PC-9 (cell line): ENCODE measurements at regions not wholly inside any gene's neighbourhood (a gene's known extent, or its start where the extent isn't known, plus 50 kb on each side); places are given as distances from the start of the nearest gene placed in this dataset.

Experiments
- BruUV-seq: library from RNA; stranded (reverse); fragments of 400-500 nt; replicated peaks from 2 replicates; lab custom pipeline; 2021; lab: Mats Ljungman, UMichigan
- CTCF ChIA-PET: fragments of 300-600 bp; sonication (Branson Sonifier 250); formaldehyde crosslinking; loops from one replicate; lab custom pipeline; 2022; ENCODE audit warnings: antibody characterized with exemption; lab: Charles Lee
- POLR2A ChIA-PET: fragments of 300-600 bp; sonication (Branson Sonifier 250); formaldehyde crosslinking; loops from one replicate; lab custom pipeline; 2022; ENCODE audit warnings: antibody characterized with exemption; ENCODE audit not compliant: unreplicated experiment; lab: Charles Lee
- DNase-seq, 2 experiments: peaks; one replicate each; pipeline versions ENCODE4 v3.0.0 to v3.0.0-alpha.2; 2015 to 2022; ENCODE audit warnings: mixed read lengths in 1 of 2
- H2AFZ ChIP-seq: fragments of 200-600 bp; sonication (generic); 2 replicates; pipeline ENCODE4 v1.8.1; 2017; ENCODE audit warnings: antibody characterized with exemption
- H3F3A ChIP-seq: fragments of 200-600 bp; sonication (generic); 2 replicates; pipeline ENCODE4 v1.8.1; 2017; ENCODE audit warnings: antibody characterized with exemption, mild to moderate bottlenecking, low read depth; ENCODE audit not compliant: insufficient read depth
- H3K27ac ChIP-seq: fragments of 200-600 bp; sonication (generic); 2 replicates; pipeline ENCODE4 v1.6.1; 2016; ENCODE audit warnings: mixed run types
- H3K27me3 ChIP-seq: fragments of 200-600 bp; sonication (generic); 2 replicates; pipeline ENCODE4 v1.6.1; 2016; ENCODE audit warnings: low read depth, mixed run types; ENCODE audit not compliant: insufficient read depth
- H3K36me3 ChIP-seq: fragments of 200-600 bp; sonication (generic); 2 replicates; pipeline ENCODE4 v1.6.1; 2016; ENCODE audit warnings: low read depth, mixed run types
- H3K4me1 ChIP-seq: fragments of 200-600 bp; sonication (generic); replicated peaks from 2 replicates; pipeline ENCODE4 v1.6.1; 2016; ENCODE audit warnings: mixed run types; ENCODE audit not compliant: insufficient read depth
- H3K4me2 ChIP-seq: fragments of 200-600 bp; sonication (generic); 2 replicates; pipeline ENCODE4 v1.6.1; 2017; ENCODE audit warnings: mixed run types
- H3K4me3 ChIP-seq: fragments of 200-600 bp; sonication (generic); 2 replicates; pipeline ENCODE4 v1.6.1; 2016; ENCODE audit warnings: mixed run types
- H3K79me2 ChIP-seq: fragments of 200-600 bp; sonication (generic); 2 replicates; pipeline ENCODE4 v1.6.1; 2017; ENCODE audit warnings: low read depth, mixed run types
- H3K9me2 ChIP-seq: fragments of 200-600 bp; sonication (generic); 2 replicates; pipeline ENCODE4 v1.8.1; 2017; ENCODE audit warnings: mild to moderate bottlenecking; ENCODE audit not compliant: insufficient read depth
- H3K9me3 ChIP-seq: fragments of 200-600 bp; sonication (generic); 2 replicates; pipeline ENCODE4 v1.8.1; 2016; ENCODE audit warnings: low read depth; ENCODE audit not compliant: insufficient read depth
- H4K20me1 ChIP-seq: fragments of 200-600 bp; sonication (generic); 2 replicates; pipeline ENCODE4 v1.8.1; 2017; ENCODE audit not compliant: insufficient read depth
- CTCF ChIP-seq: fragments of 200-600 bp; sonication (generic); conservative IDR thresholded peaks from 2 replicates; pipeline ENCODE4 v1.6.1; 2017; ENCODE audit warnings: mixed run types, antibody characterized with exemption, mild to moderate bottlenecking, moderate library complexity
- EZH2 ChIP-seq: fragments of 200-600 bp; sonication (generic); IDR thresholded peaks from 2 replicates; pipeline ENCODE4 v1.8.0; 2017; ENCODE audit warnings: antibody characterized with exemption, low read depth
- intact Hi-C: fragments of 100-400 bp; cut with micrococcal nuclease; formaldehyde crosslinking; loops from one replicate; pipeline ENCODE4 v1.10.0; 2022; ENCODE audit not compliant: unreplicated experiment

- ChIA-PET CTCF (no interaction called here), POLR2A (no interaction called here)
- H3F3A ChIP-seq: no peaks in the 10 kb centered on the region
- no peaks in the 10 kb centered on the region for H3K9me2 ChIP-seq
- H3K36me3 ChIP-seq: no peaks in the 10 kb centered on the region
- intact Hi-C loops: loop anchor here (2.0 to 5.0 kb wide), 2 partner anchors 65 to 192 kb away; partner anchors contain the start of gene STARD13
- no peaks in the 10 kb centered on the region for H3K4me1 ChIP-seq
- peak overlapping the region; percentile 96 for H2AFZ ChIP-seq
- no peaks in the 10 kb centered on the region for H3K27me3 ChIP-seq
- peak in 1 of 2 experiments; percentile 40 for DNase-seq
- TF ChIP-seq CTCF (no peak), EZH2 (no peak)
- BruUV-seq: no TSS peak
- H3K4me2 ChIP-seq: peak overlapping the region; percentile 90
- no peak overlapping the region for H3K27ac ChIP-seq
- peak overlapping the region; percentile 79 for H3K4me3 ChIP-seq
- no peaks in the 10 kb centered on the region for H4K20me1 ChIP-seq
- H3K9me3 ChIP-seq: no peaks in the 10 kb centered on the region
- H3K79me2 ChIP-seq: no peaks in the 10 kb centered on the region
Observed at GRCh38 chr13:33349986-33350826, 64.7 kb upstream of the STARD13 start.

GRCh38 chr13:33351319-33351718 is 65.8 kb upstream of the STARD13 start:
- no peak overlapping the region for H3K27ac ChIP-seq
- H3F3A ChIP-seq: no peaks in the 10 kb centered on the region
- H3K9me3 ChIP-seq: no peaks in the 10 kb centered on the region
- H3K4me2 ChIP-seq: peak overlapping the region; percentile 90; the same call in 1 of the 2 replicates
- H3K4me3 ChIP-seq: no peak overlapping the region
- no peak for DNase-seq
- intact Hi-C loops: loop anchor here (5.0 kb wide), 1 partner anchor 191 kb away; no protein-coding TSS in a partner anchor
- no peaks in the 10 kb centered on the region for H3K36me3 ChIP-seq
- no peaks in the 10 kb centered on the region for H4K20me1 ChIP-seq
- H3K79me2 ChIP-seq: no peaks in the 10 kb centered on the region
- TF ChIP-seq EZH2 (no peak), CTCF (no peak)
- no peaks in the 10 kb centered on the region for H3K4me1 ChIP-seq
- no peak overlapping the region for H2AFZ ChIP-seq
- POLR2A ChIA-PET: no interaction called here
- no peaks in the 10 kb centered on the region for H3K9me2 ChIP-seq
- CTCF ChIA-PET: no interaction called here
- BruUV-seq: no TSS peak
- no peaks in the 10 kb centered on the region for H3K27me3 ChIP-seq

GRCh38 chr13:33352041-33352440 is 66.5 kb upstream of the STARD13 start:
- no peak overlapping the region for H2AFZ ChIP-seq
- no peaks in the 10 kb centered on the region for H3K4me1 ChIP-seq
- H3K27ac ChIP-seq: no peak overlapping the region
- BruUV-seq: no TSS peak
- H3K4me2 ChIP-seq: no peak overlapping the region
- POLR2A ChIA-PET: no interaction called here
- no peaks in the 10 kb centered on the region for H3K27me3 ChIP-seq
- no peaks in the 10 kb centered on the region for H3K36me3 ChIP-seq
- H4K20me1 ChIP-seq: no peaks in the 10 kb centered on the region
- intact Hi-C loops: loop anchor here (5.0 kb wide), 1 partner anchor 190 kb away; no protein-coding TSS in a partner anchor
- H3K79me2 ChIP-seq: no peaks in the 10 kb centered on the region
- no peaks in the 10 kb centered on the region for H3K9me3 ChIP-seq
- TF ChIP-seq CTCF: no peak
- TF ChIP-seq EZH2: no peak
- no peaks in the 10 kb centered on the region for H3F3A ChIP-seq
- no peaks in the 10 kb centered on the region for H3K9me2 ChIP-seq
- CTCF ChIA-PET: no interaction called here
- no peak for DNase-seq
- no peak overlapping the region for H3K4me3 ChIP-seq
